ENCODE measurements at regions not wholly inside any gene's neighbourhood (a gene's known extent, or its start where the extent isn't known, plus 50 kb on each side); places are given as distances from the start of the nearest gene placed in this dataset.

DNA sequence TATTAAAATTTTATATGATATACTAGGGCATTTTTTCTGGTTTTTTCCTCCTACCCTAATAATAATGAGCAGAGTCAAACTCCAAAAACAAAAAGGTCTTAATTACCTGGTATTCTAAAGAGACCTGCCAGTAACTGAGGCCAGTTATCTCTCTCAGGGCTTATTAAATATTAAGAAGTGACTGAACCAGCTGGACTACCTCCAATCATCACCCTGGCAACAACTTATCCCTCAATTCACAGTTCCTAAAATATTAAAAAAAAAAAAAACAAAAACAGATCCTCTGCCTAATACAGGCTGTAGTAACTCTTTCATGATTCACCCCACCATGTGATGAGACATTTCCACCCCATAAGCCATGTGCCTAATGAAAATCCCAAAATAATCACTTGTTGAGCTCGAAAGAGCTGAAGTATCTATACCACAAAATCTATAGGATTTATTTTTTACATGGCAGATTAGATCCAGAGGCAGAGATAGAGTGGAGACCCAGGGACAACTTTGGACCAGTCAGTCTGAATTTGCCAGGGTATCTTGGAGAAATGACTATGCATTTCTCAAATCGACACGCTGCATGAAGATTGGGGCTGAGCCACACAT, 698.0 kb downstream of the FAT4 start:
- TF ChIP-seq, protein P1, sequence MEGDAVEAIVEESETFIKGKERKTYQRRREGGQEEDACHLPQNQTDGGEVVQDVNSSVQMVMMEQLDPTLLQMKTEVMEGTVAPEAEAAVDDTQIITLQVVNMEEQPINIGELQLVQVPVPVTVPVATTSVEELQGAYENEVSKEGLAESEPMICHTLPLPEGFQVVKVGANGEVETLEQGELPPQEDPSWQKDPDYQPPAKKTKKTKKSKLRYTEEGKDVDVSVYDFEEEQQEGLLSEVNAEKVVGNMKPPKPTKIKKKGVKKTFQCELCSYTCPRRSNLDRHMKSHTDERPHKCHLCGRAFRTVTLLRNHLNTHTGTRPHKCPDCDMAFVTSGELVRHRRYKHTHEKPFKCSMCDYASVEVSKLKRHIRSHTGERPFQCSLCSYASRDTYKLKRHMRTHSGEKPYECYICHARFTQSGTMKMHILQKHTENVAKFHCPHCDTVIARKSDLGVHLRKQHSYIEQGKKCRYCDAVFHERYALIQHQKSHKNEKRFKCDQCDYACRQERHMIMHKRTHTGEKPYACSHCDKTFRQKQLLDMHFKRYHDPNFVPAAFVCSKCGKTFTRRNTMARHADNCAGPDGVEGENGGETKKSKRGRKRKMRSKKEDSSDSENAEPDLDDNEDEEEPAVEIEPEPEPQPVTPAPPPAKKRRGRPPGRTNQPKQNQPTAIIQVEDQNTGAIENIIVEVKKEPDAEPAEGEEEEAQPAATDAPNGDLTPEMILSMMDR (IDR thresholded peaks at IDR 0.05; ENCODE audit: extremely low read depth in 1 of 2, insufficient read depth in 1 of 2, low read depth in 1 of 2, low read length in 2 of 2), result no peak
- no peak for TF ChIP-seq POLR2AphosphoS5 (IDR thresholded peaks at IDR 0.05; ENCODE audit: insufficient read depth, low read depth, low read length)
- TF ChIP-seq EZH2 (IDR thresholded peaks at IDR 0.05; ENCODE audit: borderline replicate concordance, low read depth, low read length, severe bottlenecking), result no peak
- TF ChIP-seq, protein P2, sequence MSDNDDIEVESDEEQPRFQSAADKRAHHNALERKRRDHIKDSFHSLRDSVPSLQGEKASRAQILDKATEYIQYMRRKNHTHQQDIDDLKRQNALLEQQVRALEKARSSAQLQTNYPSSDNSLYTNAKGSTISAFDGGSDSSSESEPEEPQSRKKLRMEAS (IDR thresholded peaks at IDR 0.05; ENCODE audit: insufficient read depth, insufficient read length), result no peak
- TF ChIP-seq POLR2A (IDR thresholded peaks at IDR 0.05; ENCODE audit: low read depth, low read length), result no peak
- TF ChIP-seq MYC (IDR thresholded peaks at IDR 0.05; ENCODE audit: low read depth, low read length), result no peak
- no peak for TF ChIP-seq FOS (IDR thresholded peaks at IDR 0.05; ENCODE audit: borderline replicate concordance, insufficient read depth, low read length)
- no peak for TF ChIP-seq JUN (IDR thresholded peaks at IDR 0.05; ENCODE audit: borderline replicate concordance, insufficient read depth, insufficient read length, low read depth)
